ENCODE measurements at regions not wholly inside any gene's neighbourhood (a gene's known extent, or its start where the extent isn't known, plus 50 kb on each side); places are given as distances from the start of the nearest gene placed in this dataset.
"Not testable (repeated sequence)": the region's sequence is repeated elsewhere in the genome, so short reads cannot be mapped to it uniquely, and the experiment has no call there.

GRCh38 chr7:145697412-145698107 lies 419.0 kb upstream of the CNTNAP2 start:
- TF ChIP-seq, protein P1, sequence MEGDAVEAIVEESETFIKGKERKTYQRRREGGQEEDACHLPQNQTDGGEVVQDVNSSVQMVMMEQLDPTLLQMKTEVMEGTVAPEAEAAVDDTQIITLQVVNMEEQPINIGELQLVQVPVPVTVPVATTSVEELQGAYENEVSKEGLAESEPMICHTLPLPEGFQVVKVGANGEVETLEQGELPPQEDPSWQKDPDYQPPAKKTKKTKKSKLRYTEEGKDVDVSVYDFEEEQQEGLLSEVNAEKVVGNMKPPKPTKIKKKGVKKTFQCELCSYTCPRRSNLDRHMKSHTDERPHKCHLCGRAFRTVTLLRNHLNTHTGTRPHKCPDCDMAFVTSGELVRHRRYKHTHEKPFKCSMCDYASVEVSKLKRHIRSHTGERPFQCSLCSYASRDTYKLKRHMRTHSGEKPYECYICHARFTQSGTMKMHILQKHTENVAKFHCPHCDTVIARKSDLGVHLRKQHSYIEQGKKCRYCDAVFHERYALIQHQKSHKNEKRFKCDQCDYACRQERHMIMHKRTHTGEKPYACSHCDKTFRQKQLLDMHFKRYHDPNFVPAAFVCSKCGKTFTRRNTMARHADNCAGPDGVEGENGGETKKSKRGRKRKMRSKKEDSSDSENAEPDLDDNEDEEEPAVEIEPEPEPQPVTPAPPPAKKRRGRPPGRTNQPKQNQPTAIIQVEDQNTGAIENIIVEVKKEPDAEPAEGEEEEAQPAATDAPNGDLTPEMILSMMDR (IDR thresholded peaks at IDR 0.05): not testable (repeated sequence)
- not testable (repeated sequence) for TF ChIP-seq POLR2A (IDR thresholded peaks at IDR 0.05)

Data from esophagus squamous epithelium (tissue), 4 donors.